GM18507 (cell line): ENCODE measurements at regions not wholly inside any gene's neighbourhood (a gene's known extent, or its start where the extent isn't known, plus 50 kb on each side); places are given as distances from the start of the nearest gene placed in this dataset.
"Not testable (repeated sequence)": the region's sequence is repeated elsewhere in the genome, so short reads cannot be mapped to it uniquely, and the experiment has no call there.

Source experiments
- DNase-seq: peaks from one replicate; pipeline ENCODE4 v3.0.0; 2011; ENCODE audit warnings: low read depth; ENCODE audit not compliant: insufficient read length; ENCODE audit errors: extremely low spot score
- FAIRE-seq: peaks from 2 replicates; lab custom pipeline; 2011; peaks lifted over from hg19 to GRCh38; lab: Jason Lieb, UNC

DNA sequence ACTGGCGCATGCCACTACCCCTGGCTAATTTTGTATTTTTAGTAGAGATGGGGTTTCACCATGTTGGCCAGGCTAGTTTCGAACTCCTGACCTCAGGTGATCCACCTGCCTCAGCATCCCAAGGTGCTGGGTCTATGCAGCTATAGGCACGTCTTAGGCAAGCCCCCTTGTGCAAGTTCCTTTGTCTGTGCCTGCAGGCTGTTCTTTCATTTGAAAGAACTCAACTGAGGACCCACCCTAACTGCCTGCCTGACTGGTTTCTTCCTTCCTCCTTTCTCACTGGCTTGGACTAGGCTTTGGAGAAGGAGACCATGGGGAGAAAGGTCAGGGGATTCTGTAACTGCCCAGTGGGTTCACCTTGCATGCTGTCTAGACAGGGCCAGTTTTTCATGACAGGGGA is 361.0 kb downstream of the TYW1 start:
- DNase-seq, FAIRE-seq: not testable (repeated sequence)

DNA sequence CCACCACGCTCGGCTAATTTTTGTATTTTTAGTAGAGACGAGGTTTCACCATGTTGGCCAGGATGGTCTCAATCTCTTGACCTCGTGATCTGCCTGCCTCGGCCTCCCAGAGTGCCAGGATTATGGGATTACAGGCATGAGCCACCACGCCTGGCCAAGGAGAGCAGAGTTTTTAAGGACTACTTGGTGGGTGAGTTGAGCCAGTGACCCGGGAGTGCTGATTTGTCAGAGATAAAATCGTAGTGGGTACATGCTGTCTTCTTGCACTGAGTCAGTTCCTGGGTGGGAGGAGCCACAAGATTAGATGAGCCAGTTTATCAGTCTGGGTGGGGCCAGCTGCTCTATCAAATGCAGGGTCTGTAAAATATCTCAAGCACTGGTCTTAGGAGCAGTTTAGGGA is 361.7 kb downstream of the TYW1 start:
- not testable (repeated sequence) for FAIRE-seq, DNase-seq

DNA sequence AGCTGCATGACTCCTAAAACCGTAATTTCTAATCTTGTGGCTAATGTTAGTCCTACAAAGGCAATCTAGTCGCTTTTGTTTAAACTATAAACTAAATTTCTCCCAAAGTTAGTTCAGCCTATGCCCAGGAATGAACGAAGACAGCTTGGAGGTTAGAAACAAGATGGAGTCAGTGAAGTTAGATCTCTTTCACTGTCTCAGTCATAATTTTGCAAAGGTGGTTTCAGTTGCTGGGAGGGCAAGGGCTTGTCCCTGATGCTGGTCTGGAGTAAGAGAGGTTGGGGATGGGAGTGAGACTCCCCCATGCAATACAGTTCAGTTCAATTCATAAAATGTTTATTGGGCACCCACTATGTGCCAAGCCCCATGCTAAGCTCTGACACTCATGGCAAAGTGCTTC is 362.1 kb downstream of the TYW1 start:
- not testable (repeated sequence) for DNase-seq, FAIRE-seq

- FAIRE-seq, result no peak
- no peak for DNase-seq
These were observed 363.3 kb downstream of the TYW1 start for GRCh38 chr7:67359900-67360299.

- FAIRE-seq (no peak), DNase-seq (no peak)
These were observed 364.5 kb downstream of the TYW1 start for GRCh38 chr7:67361150-67361549.

DNA sequence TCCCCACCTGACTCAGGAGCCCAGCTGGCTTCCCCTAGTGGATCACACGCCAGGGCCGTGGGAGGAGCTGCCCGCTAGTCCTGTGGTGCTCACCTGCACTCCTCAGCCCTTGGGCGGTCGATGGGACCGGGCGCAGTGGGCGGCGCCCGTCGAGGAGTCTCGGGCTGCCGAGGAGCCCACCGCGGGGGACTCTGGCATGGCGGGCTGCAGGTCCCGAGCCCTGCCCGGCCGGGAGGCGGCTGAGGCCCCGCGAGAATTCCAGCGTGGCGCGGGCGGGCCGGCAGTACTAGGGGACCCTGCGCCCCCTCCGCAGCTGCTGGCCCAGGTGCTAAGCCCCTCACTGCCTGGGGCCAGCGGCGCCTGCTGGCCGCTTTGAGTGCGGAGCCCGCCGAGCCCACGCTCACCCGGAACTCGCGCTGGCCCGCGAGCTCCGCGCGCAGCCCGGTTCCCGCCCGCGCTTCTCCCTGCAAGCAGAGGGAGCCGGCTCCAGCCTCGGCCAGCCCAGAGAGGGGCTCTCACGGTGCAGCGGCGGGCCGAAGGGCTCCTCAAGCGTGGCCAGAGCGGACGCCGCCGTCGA is 367.9 kb downstream of the TYW1 start:
- no peak for DNase-seq

GRCh38 chr7:67371429-67372305 is 375.0 kb downstream of the TYW1 start:
- DNase-seq (peak; percentile 72), FAIRE-seq (peak; percentile 91)

More for the DNA sequence above, 367.9 kb downstream of the TYW1 start:
- FAIRE-seq, result no peak

DNA sequence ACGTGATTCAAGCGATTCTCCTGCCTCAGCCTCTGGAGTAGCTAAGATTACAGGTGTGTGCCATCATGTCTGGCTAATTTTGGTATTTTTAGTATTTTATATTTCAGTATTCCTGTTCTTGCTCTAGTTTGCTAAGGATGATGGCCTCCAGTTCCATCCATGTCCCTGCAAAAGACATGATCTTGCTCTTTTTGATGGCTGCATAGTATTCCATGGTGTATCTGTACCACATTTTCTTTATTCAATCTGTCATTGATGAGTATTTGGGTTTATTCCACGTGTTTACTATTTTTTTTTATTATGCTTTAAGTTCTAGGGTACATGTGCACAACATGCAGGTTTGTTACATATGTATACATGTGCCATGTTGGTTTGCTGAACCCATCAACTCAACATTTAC is 376.8 kb downstream of the TYW1 start:
- FAIRE-seq, DNase-seq: not testable (repeated sequence)

DNA sequence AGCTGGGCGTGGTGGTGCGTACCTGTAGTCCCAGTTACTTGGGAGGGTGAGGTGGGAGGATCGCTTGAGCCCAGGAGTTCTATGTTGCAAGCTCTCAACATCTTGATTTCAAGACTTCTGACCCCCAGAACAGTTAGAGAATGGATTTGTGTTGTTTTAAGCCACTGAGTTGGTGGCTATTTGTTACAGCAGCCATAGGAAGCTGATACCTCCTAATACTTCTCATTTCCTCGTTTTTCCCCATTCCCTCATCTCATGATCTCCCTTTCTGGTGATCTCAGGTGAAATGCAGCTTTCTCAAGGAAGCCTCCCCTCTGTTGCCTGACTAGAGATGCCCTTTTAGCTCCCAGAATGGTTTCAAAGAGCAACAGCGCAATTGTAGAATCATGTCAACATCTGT is 378.8 kb downstream of the TYW1 start:
- DNase-seq, result no peak
- FAIRE-seq, result no peak

- DNase-seq (peak; percentile 54), FAIRE-seq (peak; percentile 76)
These were observed 381.6 kb downstream of the TYW1 start for GRCh38 chr7:67377939-67378862.

- DNase-seq (no peak), FAIRE-seq (no peak)
These were observed 383.7 kb downstream of the TYW1 start for GRCh38 chr7:67380326-67380725.

GRCh38 chr7:67380858-67381257 is 384.2 kb downstream of the TYW1 start:
- DNase-seq (no peak), FAIRE-seq (no peak)

GRCh38 chr7:67387851-67388250 is 391.2 kb downstream of the TYW1 start:
- DNase-seq (no peak), FAIRE-seq (no peak)

GRCh38 chr7:67391168-67391567 is 394.5 kb downstream of the TYW1 start:
- DNase-seq (no peak), FAIRE-seq (no peak)

DNA sequence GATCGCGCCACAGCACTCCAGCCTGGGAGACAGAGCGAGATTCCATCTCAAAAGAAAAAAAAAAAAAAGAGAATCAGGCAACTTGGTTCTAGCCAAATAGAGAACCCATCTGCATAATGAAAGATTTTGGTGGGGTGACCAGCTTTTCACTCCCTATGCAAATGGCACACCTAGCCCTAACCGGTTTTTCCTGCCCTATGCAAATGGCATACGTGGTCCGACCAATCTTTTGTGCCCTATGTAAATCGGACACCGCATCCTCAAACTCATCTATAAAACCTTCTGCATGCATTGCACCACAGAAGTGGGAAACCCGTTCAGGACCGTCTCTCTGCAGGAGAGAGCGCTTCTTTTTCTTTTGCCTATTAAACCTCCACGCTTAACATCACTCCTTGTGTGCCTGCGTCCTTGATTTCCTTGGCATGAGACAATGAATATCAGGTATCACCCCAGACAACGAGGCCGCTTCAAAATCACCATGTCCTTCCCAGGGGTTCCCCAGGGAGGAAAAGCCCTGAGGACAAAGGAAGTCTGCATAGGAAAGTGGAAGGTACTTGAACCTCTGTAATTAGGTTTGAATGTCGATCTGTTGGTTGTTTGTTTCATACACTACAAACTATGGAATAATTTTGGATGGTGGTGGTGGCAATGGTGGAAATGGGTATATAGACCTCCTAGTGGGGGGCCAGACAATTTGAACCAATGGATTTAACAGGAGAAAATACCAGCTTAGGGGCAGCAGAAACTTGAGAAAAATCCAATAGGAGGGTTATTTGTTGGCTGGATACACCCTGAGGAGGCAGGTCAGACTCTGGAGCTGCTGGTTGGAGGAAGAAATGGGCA is 396.2 kb downstream of the TYW1 start:
- FAIRE-seq (no peak), DNase-seq (no peak)

- no peak for FAIRE-seq
- DNase-seq, result no peak
These were observed 397.3 kb downstream of the TYW1 start for GRCh38 chr7:67393903-67394302.

DNA sequence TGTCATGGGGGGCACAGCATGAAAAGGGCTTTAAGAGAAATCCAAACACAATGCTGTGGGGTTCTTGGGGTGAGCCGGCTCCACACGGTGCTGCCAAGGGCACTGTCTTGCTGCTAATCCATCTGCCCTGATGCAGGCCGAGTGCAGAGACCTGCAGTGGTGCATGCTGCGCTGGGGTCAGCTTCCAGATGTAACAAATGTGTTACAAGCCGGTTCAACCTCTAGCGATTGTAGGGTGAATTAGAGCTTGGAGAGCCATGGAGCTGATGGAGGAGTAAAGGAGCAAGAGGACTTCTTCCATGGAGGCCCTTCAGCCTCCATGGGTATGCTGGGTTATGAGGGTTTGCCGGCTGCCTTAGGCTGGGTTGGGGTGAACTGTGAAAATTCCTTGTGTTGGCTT is 402.3 kb downstream of the TYW1 start:
- FAIRE-seq (no peak), DNase-seq (no peak)

GRCh38 chr7:67401492-67401891 is 404.9 kb downstream of the TYW1 start:
- FAIRE-seq (no peak), DNase-seq (no peak)

DNA sequence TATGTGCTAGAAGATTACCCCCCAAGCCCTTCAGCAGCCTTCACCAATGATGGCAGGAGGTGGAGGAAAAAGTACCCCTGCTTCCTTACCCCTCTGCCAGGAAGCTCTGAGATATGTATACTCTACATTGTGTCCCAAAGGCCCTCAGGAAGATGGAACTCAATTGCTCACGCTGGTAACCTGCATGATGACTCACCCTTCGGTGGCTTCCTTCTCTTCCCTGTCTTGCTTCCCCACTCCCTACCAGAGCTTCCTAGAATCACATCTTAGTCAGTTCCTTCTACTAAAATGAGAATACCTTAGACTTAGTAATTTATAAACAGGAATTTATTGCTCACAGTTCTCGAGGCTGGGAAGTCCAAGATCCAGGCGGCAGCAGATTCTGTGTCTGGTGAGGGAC is 405.6 kb downstream of the TYW1 start:
- no peak for DNase-seq
- no peak for FAIRE-seq
